ENCODE measurements at regions not wholly inside any gene's neighbourhood (a gene's known extent, or its start where the extent isn't known, plus 50 kb on each side); places are given as distances from the start of the nearest gene placed in this dataset.

GRCh38 chr20:11483697-11484096 lies 434.0 kb upstream of the BTBD3 start:
- H3K36me3 ChIP-seq (ENCODE audit: control insufficient read depth, insufficient read depth, low read length) = no peaks in the 10 kb centered on the region
- H3K4me2 ChIP-seq (ENCODE audit: low read depth, low read length) = no peak overlapping the region
- H4K20me1 ChIP-seq (ENCODE audit: insufficient read depth, low read length) = no peaks in the 10 kb centered on the region
- dilution Hi-C loops (cut with HindIII; ENCODE audit: low sequenced_read_pairs, unreplicated experiment) (no loop called here), in situ Hi-C loops (cut with MboI; ENCODE audit: low sequenced_read_pairs) (no loop called here), intact Hi-C loops (cut with micrococcal nuclease) (no loop called here)
- BruUV-seq (replicated peaks) = no TSS peak
- TF ChIP-seq CTCF (conservative IDR thresholded peaks at IDR 0.05; ENCODE audit: low read depth, low read length) = no peak
- no peak for TF ChIP-seq ELK1 (IDR thresholded peaks at IDR 0.05; ENCODE audit: borderline replicate concordance, low read depth, low read length)
- TF ChIP-seq MAFK (IDR thresholded peaks at IDR 0.05; ENCODE audit: low read depth, low read length) = no peak
- no peak for TF ChIP-seq MXI1 (IDR thresholded peaks at IDR 0.05; ENCODE audit: borderline replicate concordance, low read depth, low read length)
- no peak for TF ChIP-seq POLR2A (IDR thresholded peaks at IDR 0.05; ENCODE audit: low read depth, low read length)
- TF ChIP-seq MAZ (IDR thresholded peaks at IDR 0.05; ENCODE audit: borderline replicate concordance, low read depth, low read length) = no peak
- no peak overlapping the region for H2AK9ac ChIP-seq (replicated peaks; ENCODE audit: low read depth, low read length, poor library complexity)
- WGBS, 2 experiments (ENCODE audit: extremely low coverage in 2 of 2, insufficient read length in 1 of 2) = no CpG with 5 or more reads among the region's 1 CpG
- H2BK15ac ChIP-seq (ENCODE audit: low read depth, low read length) = no peak overlapping the region
- no peaks in the 10 kb centered on the region for H3K27me3 ChIP-seq (ENCODE audit: control insufficient read depth, insufficient read depth, low read length)
- H4K8ac ChIP-seq (ENCODE audit: low read depth in 2 of 2, low read length in 2 of 2) = no peak overlapping the region
- no peak overlapping the region for H3K14ac ChIP-seq (replicated peaks; ENCODE audit: low read depth, low read length)
- no peak overlapping the region for H3K4ac ChIP-seq (ENCODE audit: low read depth, low read length)
- H2BK20ac ChIP-seq (ENCODE audit: low read depth, low read length) = no peak overlapping the region
- no peak overlapping the region for H2BK120ac ChIP-seq (ENCODE audit: low read depth, low read length)
- no peak overlapping the region for H3K56ac ChIP-seq (ENCODE audit: extremely low read depth, insufficient read depth, low read length)
- DNase-seq = no peak
- H3K18ac ChIP-seq (ENCODE audit: low read depth, low read length) = no peak overlapping the region
- no peak overlapping the region for H2AK5ac ChIP-seq (ENCODE audit: low read depth, low read length)
- H3K4me3 ChIP-seq (ENCODE audit: insufficient read depth, low read depth, low read length) = no peak overlapping the region
- H3K9ac ChIP-seq (ENCODE audit: low read depth, low read length) = no peak overlapping the region
- H3K9me3 ChIP-seq (ENCODE audit: control insufficient read depth, insufficient read depth, low read length) = no peaks in the 10 kb centered on the region
- H3K27ac ChIP-seq (ENCODE audit: insufficient read depth, low read length) = no peak overlapping the region
- no peak overlapping the region for H3K23ac ChIP-seq (ENCODE audit: low read depth, low read length)
- no peaks in the 10 kb centered on the region for H3K4me1 ChIP-seq (ENCODE audit: control insufficient read depth, insufficient read depth, low read length)
- no peak for ATAC-seq (ENCODE audit: low read depth)
- H3K9me1 ChIP-seq (ENCODE audit: insufficient read depth, low read length) = no peaks in the 10 kb centered on the region
- H4K91ac ChIP-seq (ENCODE audit: insufficient read depth, low read depth, low read length) = no peak overlapping the region
- ChIA-PET CTCF (interaction anchor here (0.6 kb wide), 1 partner anchor 944 kb away, joined by 8 read pairs; no protein-coding TSS in a partner anchor), POLR2A (ENCODE audit: unreplicated experiment) (no interaction called here)
- H4K5ac ChIP-seq (ENCODE audit: low read depth, low read length) = no peak overlapping the region
- no peak overlapping the region for H2AFZ ChIP-seq (replicated peaks; ENCODE audit: low read length, poor library complexity)
- no peak overlapping the region for H2BK5ac ChIP-seq (ENCODE audit: low read depth, low read length, poor library complexity, severe bottlenecking)
- no peaks in the 10 kb centered on the region for H3K79me1 ChIP-seq (ENCODE audit: low read depth in 1 of 2, low read length in 2 of 2)
